GM12892 (cell line): ENCODE measurements at regions not wholly inside any gene's neighbourhood (a gene's known extent, or its start where the extent isn't known, plus 50 kb on each side); places are given as distances from the start of the nearest gene placed in this dataset.

ENCODE experiments used
- POLR2A ChIP-seq: IDR thresholded peaks from 2 replicates; pipeline ENCODE4 v1.6.1; 2011; ENCODE audit warnings: low read depth, low read length, control low read depth
- POLR2AphosphoS5 ChIP-seq: IDR thresholded peaks from 2 replicates; pipeline ENCODE4 v1.6.1; 2011; ENCODE audit warnings: low read depth, low read length, control low read depth

- TF ChIP-seq POLR2A (no peak), POLR2AphosphoS5 (no peak)
Measured at GRCh38 chr2:42931146-42931817, 138.9 kb upstream of the HAAO start.
